Vagina (tissue), 2 donors: ENCODE measurements at regions not wholly inside any gene's neighbourhood (a gene's known extent, or its start where the extent isn't known, plus 50 kb on each side); places are given as distances from the start of the nearest gene placed in this dataset.

Source experiments
- POLR2A ChIP-seq, 2 donors: fragments of 450-650 bp; IDR thresholded peaks; one replicate each; pipeline ENCODE4 v1.6.1; 2017; ENCODE audit warnings: antibody characterized with exemption in 2 of 2, mild to moderate bottlenecking in 2 of 2, moderate library complexity in 2 of 2
- TF ChIP-seq, protein P1 (sequence below), 3 experiments: fragments of 450-650 bp in 2 of 3; fragments of 200-600 bp in 1 of 3; sonication (generic) in 1 of 3; IDR thresholded peaks; one replicate each; pipeline ENCODE4 v1.5.1; 2017 to 2019; ENCODE audit warnings: antibody characterized with exemption in 3 of 3, mild to moderate bottlenecking in 2 of 3, moderate library complexity in 2 of 3

DNA sequence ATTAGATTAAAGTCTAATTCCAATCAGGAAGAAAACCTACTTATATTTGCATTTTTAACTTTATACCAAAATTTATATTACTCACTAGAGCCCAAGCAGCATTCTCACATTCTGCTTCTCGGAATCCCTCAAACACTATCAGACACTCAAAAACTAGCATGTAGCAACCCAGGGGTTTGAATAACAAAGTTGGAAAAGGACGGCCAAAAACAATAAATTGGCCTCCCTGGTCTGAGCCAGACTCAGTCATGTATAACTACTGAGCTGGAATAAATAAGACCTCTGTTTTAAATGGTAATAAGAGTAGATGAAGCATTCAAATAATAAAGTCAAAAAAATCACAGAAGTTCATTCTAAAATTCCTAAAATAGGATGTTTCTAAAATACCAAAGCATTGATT is 290.9 kb downstream of the IRS1 start:
- TF ChIP-seq POLR2A (IDR thresholded peaks at IDR 0.05): no peak
- TF ChIP-seq, protein P1, sequence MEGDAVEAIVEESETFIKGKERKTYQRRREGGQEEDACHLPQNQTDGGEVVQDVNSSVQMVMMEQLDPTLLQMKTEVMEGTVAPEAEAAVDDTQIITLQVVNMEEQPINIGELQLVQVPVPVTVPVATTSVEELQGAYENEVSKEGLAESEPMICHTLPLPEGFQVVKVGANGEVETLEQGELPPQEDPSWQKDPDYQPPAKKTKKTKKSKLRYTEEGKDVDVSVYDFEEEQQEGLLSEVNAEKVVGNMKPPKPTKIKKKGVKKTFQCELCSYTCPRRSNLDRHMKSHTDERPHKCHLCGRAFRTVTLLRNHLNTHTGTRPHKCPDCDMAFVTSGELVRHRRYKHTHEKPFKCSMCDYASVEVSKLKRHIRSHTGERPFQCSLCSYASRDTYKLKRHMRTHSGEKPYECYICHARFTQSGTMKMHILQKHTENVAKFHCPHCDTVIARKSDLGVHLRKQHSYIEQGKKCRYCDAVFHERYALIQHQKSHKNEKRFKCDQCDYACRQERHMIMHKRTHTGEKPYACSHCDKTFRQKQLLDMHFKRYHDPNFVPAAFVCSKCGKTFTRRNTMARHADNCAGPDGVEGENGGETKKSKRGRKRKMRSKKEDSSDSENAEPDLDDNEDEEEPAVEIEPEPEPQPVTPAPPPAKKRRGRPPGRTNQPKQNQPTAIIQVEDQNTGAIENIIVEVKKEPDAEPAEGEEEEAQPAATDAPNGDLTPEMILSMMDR (IDR thresholded peaks at IDR 0.05): no peak
